ENCODE measurements at regions not wholly inside any gene's neighbourhood (a gene's known extent, or its start where the extent isn't known, plus 50 kb on each side); places are given as distances from the start of the nearest gene placed in this dataset.

GRCh38 chr1:29628190-29628589 lies 391.9 kb downstream of the PTPRU start:
- intact Hi-C loops (cut with DNase I, micrococcal nuclease) = no loop called here
- Histone ChIP-seq H3K4me1 (ENCODE audit: low read depth) (no peaks in the 10 kb centered on the region), H3K9me3 (no peaks in the 10 kb centered on the region), H3K4me3 (no peak overlapping the region), H3K36me3 (ENCODE audit: low read depth) (no peaks in the 10 kb centered on the region)
- ATAC-seq = no peak
- DNase-seq = no peak
- TF ChIP-seq, protein P1, sequence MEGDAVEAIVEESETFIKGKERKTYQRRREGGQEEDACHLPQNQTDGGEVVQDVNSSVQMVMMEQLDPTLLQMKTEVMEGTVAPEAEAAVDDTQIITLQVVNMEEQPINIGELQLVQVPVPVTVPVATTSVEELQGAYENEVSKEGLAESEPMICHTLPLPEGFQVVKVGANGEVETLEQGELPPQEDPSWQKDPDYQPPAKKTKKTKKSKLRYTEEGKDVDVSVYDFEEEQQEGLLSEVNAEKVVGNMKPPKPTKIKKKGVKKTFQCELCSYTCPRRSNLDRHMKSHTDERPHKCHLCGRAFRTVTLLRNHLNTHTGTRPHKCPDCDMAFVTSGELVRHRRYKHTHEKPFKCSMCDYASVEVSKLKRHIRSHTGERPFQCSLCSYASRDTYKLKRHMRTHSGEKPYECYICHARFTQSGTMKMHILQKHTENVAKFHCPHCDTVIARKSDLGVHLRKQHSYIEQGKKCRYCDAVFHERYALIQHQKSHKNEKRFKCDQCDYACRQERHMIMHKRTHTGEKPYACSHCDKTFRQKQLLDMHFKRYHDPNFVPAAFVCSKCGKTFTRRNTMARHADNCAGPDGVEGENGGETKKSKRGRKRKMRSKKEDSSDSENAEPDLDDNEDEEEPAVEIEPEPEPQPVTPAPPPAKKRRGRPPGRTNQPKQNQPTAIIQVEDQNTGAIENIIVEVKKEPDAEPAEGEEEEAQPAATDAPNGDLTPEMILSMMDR (IDR thresholded peaks at IDR 0.05) = no peak

DNA sequence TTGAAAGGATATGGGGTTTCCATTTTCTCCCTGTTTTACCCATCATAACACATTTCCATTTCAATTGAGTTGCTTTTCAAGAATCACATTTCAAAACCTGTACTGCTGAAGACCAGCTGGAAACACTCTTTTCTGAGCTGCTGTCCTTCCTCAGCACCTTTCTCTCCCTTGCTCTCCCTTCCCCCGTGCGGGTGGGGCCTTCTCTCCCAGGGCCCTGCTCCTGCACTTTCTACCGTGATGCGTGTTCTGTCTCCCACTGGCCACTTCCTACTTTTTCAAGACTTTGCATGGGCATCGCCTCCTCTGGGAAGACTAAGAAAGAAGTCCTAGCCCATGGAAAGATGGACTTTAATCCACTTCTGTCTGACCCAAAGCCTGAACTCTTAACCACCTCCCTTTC lies 390.4 kb downstream of the PTPRU start:
- intact Hi-C loops (cut with DNase I, micrococcal nuclease) = no loop called here
- ATAC-seq (no peak), DNase-seq (no peak)
- Histone ChIP-seq H3K9me3 (no peaks in the 10 kb centered on the region), H3K4me1 (ENCODE audit: low read depth) (no peaks in the 10 kb centered on the region), H3K4me3 (no peak overlapping the region), H3K36me3 (ENCODE audit: low read depth) (no peaks in the 10 kb centered on the region)
- TF ChIP-seq, protein P1 (IDR thresholded peaks at IDR 0.05) = no peak

- Histone ChIP-seq H3K36me3 (ENCODE audit: low read depth) (no peaks in the 10 kb centered on the region), H3K4me3 (no peak overlapping the region), H3K9me3 (no peaks in the 10 kb centered on the region), H3K4me1 (ENCODE audit: low read depth) (no peaks in the 10 kb centered on the region)
- ATAC-seq (no peak), DNase-seq (no peak)
- TF ChIP-seq, protein P1 (IDR thresholded peaks at IDR 0.05) = no peak
- intact Hi-C loops (cut with DNase I, micrococcal nuclease) = no loop called here
Measured at GRCh38 chr1:29626066-29626465, 389.7 kb downstream of the PTPRU start.

DNA sequence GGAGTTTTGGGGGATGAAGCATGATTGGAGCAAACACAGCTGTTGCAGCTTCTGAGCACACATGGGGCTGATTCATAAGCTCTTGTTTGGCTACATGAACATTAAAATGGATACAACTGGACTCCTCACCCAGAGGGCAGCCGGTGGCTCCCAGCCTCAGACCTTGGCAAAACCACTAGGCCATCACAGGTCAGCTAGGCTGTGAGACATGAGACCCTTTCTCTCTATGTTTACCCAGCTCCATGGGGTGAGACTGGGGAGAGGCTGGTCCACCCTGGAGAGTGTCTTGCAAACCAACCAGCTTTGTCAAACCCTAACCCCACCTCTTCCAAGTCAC lies 388.7 kb downstream of the PTPRU start:
- intact Hi-C loops (cut with DNase I, micrococcal nuclease) = no loop called here
- TF ChIP-seq, protein P1 (IDR thresholded peaks at IDR 0.05) = no peak
- no peaks in the 10 kb centered on the region for H3K4me1 ChIP-seq (ENCODE audit: low read depth)
- H3K36me3 ChIP-seq (ENCODE audit: low read depth) = no peaks in the 10 kb centered on the region
- H3K9me3 ChIP-seq = no peaks in the 10 kb centered on the region
- no peak for ATAC-seq
- no peak overlapping the region for H3K4me3 ChIP-seq
- DNase-seq = no peak

GRCh38 chr1:29624320-29625083 lies 388.2 kb downstream of the PTPRU start:
- no peaks in the 10 kb centered on the region for H3K9me3 ChIP-seq
- H3K4me3 ChIP-seq = no peak overlapping the region
- TF ChIP-seq, protein P1 (IDR thresholded peaks at IDR 0.05) = no peak
- ATAC-seq (no peak), DNase-seq (no peak)
- H3K4me1 ChIP-seq (ENCODE audit: low read depth) = no peaks in the 10 kb centered on the region
- intact Hi-C loops (cut with DNase I, micrococcal nuclease) = no loop called here
- H3K36me3 ChIP-seq (ENCODE audit: low read depth) = no peaks in the 10 kb centered on the region

GRCh38 chr1:29623501-29623900 lies 387.2 kb downstream of the PTPRU start:
- Histone ChIP-seq H3K36me3 (ENCODE audit: low read depth) (no peaks in the 10 kb centered on the region), H3K9me3 (no peaks in the 10 kb centered on the region), H3K4me3 (no peak overlapping the region), H3K4me1 (ENCODE audit: low read depth) (no peaks in the 10 kb centered on the region)
- intact Hi-C loops (cut with DNase I, micrococcal nuclease) = no loop called here
- no peak for DNase-seq
- TF ChIP-seq, protein P1 (IDR thresholded peaks at IDR 0.05) = no peak
- no peak for ATAC-seq

All from mucosa of descending colon (tissue), 3 donors.